Amygdala (tissue), 56 donors: ENCODE measurements at regions not wholly inside any gene's neighbourhood (a gene's known extent, or its start where the extent isn't known, plus 50 kb on each side); places are given as distances from the start of the nearest gene placed in this dataset.
"Not testable (repeated sequence)": the region's sequence is repeated elsewhere in the genome, so short reads cannot be mapped to it uniquely, and the experiment has no call there.

Source experiments
- DNase-seq, 56 donors: peaks; one replicate each; lab custom pipeline; 2025; lab: John Stamatoyannopoulos, UW

DNA sequence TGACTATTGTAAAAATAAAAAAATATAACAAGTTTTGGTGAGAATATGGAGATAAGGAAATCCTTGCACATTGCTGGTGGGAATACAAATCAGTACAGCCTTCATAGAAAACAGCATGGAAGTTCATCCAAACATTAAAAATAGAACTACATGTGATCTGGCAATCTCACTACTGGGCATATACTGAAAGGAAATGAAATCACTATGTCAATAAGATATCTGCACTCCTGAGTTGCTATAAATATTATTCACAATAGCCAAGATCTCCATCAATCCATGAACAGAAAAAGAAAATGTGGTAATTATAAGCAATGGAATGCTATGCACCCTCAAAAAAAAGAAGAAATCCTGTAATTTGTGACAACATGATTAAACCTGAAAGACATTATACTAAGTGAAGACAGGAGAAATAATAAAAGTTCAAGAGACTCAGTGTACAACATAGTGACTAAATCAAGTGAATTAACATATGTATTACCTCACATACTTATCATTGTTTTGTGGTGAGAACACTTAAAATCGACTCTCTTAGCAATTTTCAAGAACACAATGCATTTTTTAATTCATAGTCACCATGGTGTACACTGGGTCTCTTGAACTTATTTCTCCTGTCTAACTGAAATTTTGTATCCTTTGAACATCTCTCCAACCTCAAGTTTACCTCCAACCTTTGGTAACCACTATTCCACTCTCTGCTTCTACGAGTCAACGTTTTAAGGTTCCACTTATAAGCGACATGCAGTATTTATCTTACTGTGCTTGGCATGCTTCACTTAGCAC, 1703.7 kb upstream of the AGA start:
- DNase-seq, result no peak

DNA sequence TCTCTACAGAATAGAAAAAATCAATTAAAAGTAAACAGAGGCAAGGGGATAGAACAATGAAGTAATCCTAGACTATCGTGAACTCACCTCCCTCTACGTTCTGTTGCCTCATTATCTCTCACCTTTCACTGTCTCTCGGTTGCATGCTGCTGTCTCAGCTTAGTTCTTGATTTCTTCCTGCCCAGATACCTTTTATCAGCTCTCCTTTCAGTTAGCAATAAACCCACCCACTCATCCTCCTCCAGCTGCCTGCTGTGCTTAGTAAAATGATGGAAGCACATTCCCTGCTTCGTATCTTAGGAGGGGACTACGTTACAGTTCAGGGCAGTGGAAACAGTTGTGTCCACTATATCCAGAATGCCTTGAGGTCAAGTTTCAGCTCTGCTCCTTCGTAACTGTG, 1709.5 kb upstream of the AGA start:
- DNase-seq, result no peak

DNA sequence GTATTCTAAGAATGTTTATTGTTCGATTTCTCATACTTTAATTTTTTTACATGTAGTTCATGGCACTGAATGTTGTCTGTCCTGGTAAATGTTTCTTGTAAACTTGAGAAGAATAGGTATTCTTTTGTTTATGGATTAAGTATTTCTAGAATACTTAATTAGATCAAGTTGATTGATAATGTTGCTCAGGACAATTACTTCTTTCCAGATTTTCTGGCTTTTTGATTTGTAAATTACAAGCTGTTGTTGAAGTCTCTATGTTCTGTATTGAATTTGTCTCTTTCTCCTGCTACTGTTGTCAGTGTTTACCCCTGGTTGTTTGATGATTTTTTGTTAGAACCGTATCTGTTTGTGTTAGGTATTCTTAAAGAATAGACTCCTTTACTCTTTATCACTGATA, 1720.9 kb upstream of the AGA start:
- DNase-seq, result no peak

DNA sequence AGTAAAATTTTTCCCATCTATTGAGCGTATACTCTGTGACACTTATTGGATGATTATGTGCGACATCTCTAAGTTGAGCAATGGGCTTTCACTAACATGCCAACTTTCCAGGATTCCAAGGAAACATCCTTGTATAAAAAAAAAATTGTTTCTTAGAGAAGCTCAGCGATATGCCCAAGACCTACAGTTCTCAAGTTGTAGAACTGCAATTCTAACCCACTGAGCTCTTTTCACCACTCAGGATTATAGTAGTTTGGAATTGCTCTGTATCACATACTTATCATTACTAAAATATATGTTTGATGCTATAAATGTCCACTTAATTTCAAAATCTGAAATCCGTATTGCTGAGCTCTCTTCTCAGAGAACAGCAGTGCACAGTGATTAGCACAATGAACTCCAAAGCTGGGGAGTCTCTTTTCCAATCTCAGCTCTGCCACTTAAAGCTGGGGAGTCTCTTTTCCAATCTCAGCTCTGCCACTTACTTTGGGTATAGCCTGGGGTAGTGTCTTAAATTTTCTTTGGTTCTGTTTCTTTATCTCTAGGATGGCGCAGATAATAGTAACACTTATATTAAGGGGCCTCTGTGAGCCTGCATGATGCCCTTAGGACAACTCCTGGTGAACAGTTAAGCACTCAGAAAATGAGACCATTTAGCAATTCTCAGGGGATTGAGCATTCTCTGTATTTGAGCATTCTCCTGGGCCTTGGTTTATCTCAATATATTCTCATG, 1722.2 kb upstream of the AGA start:
- no peak for DNase-seq

DNA sequence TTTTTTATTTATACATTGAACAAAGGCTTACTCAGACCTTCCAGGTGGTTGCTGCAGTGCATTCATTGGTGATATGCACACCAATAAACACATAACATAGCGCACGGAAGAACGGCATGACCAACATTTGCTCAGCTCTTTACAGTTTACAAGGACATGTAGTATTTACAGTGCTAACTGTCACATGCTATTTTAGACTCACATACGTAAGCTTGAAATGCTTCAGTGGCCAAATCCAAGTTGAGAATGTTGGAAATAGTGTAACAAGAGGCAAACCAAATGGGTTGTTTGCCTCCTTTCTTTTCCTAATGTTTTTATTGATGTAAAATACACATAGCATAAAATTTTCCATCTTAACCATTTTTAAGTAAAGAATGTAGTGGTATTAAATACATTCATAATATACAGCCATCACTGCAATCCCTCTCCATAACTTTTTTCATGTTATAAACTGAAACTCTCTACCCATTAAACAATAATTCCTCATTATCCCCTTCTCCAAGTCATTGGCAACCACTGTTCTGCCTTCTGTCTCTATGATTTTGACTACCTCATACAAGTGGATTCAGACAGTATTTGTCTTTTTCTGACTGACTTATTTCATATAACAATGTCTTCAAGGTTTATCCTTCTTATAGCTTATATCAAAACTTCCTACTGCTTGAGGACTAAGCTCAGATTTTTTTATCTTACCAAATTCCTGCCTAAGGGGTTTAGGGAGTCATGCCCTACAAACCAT, 1722.9 kb upstream of the AGA start:
- DNase-seq, result no peak

DNA sequence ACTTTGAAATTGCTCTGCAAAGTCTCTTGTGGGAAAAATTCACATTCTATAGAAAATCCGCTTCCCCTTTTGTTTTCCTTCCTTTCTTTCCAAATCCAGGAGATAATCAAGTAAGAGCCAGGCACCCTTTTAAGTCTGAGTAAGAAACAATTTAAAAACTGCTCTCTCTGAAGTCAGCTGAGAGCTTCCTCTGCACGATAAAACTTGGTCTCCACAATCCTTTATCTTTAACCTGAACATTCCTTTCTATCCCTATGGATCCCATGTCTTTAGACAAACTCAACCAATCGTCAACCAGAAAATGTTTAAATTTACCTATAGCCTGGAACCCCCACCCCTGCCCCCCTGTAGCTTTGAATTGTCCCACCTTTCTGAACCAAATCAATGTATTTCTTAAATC, 1723.6 kb upstream of the AGA start:
- no peak for DNase-seq

DNA sequence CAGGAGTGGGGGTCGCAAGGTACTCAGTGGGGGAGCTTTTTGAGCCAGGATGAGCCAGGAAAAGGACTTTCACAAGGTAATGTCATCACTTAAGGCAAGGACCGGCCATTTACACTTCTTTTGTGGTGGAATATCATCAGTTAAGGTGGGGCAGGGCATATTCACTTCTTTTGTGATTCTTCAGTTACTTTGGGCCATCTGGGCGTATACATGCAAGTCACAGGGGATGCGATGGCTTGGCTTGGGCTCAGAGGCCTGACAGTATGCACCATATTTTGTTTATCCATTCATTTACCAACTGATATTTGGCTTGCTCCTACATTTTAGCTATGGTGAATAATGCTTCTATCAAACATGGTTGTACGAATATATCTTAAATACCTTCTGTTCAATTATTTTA, 1728.1 kb upstream of the AGA start:
- DNase-seq, result not testable (repeated sequence)

DNA sequence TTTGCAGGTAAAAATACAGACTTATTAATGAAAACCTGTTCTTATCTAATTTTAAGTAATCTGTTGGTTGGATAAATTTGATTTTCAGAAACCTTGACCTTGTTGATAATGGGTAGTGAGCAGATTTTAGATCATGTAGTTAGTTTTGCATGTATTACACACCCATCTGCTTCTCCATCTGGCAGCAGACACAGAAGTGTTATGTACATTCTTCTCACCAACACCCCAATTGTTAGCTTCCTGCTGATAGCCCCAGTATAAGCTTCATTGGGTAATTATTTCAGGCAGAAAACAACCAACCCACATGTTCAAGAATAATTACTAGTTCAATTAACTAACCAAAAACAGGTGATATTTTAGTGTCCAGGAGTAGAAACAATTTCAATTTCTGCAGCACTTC, 1740.5 kb upstream of the AGA start:
- peak in 1 of 56 donors; percentile 16 for DNase-seq

DNA sequence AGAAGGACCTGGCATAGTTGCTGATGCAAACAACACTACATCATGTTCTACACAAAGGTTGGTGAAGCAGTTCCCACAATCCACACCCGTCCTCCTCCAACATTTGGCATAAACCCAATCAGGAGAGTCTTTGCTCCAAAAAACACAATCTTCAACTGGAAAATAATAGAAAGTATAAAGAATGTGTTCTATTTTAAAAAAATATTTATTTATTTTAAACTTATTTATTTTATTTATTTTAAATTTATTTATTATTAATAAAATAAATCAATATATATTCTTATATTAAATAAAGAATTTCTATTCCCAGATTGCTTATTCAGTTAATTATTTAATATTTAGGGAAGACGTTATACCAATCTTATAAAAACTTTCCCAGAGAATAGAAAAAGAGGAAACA, 1753.7 kb upstream of the AGA start:
- no peak for DNase-seq

DNA sequence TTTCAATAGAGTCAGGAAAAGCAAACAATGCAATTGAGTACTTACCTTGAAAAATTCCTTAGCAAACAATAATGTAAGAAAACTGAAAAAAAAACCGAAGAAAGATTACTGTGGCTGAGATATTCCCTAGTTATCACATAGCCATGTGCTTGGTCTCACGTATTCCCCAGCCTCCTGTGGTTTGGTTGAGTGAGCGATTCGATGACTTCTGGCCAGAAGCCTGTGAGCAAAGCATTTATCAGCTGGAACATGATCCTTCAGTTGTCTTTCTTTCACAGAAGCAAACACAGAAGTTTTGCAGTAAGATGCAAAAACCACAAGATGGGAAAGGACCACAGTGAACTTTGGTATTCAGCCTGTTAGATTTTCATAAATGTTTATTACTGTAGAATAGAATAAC, 1754.3 kb upstream of the AGA start:
- no peak for DNase-seq

DNA sequence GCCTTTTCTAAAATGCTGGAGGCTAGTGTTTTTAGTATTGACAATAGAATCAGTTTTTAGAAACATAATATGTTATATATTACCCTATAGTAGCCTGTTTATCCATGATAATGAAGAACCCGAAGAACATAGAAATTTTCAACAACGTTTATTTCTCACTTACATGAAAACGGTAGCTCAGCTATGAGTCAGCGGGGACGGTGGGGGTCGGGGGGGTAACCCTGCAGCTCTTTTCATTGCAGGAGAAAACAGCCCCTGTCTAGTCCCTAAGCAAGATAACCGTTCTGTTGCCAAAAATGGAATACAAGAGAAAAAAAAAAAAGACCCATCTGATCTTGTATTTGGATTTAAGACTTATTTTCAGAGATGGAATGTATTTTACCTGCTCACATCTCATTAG, 1758.4 kb upstream of the AGA start:
- DNase-seq, result no peak

DNA sequence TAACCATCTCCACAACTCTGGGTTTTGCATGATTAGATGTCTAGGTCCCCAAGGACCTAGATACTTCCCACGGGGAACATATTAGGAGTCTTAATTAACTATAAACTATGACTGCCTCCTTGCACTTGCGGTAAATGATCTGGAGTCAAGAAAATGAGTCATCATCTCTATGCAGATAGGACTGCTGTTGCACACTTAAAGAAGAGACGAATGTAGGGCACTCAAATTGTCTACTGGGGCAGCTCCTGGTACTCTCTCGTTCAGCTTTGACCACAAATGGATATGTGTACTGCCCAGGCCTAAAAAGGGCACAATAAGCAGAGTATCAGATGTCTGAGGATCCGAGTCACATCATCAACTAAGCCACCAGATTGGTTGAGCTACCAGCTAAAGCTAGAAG, 1783.4 kb upstream of the AGA start:
- DNase-seq, result no peak

DNA sequence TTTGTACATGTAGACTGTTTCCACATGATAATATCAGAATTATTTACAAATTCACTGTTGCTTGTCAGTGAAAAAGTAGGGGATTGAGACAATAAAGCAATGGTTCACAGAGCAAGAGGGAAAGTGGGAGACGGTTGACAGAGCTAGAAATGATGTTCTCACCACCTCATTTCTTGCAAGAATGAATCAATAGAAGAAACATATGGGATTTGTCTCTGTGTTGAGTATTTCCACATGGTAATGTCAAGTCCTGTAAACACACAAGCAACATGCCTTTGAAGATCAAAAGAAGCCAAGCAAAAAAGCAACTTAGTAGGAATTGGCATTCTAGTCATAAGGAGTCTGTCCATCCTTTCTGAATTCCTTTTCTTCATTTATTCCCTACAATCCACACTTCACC, 1806.6 kb upstream of the AGA start:
- DNase-seq, result no peak

DNA sequence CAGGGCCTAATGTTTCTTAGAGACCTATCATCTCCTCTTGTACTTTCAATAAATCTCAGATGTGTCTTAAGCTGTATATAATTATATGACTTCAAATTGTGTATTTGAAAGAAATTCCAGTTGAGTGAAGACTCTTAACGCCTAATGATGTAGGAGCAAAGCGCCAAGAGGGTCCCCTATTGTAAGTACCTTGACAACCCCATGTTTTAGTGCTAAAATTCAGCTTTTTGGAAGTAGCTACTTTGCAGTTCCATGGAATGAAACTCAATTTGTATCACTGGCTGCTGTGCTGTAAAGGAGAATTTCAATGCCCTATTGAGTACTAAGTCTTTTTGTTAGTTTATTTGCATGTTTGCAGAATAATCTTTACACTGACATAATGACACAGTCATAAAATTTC, 1826.6 kb upstream of the AGA start:
- peak in 1 of 56 donors; percentile 1 for DNase-seq

DNA sequence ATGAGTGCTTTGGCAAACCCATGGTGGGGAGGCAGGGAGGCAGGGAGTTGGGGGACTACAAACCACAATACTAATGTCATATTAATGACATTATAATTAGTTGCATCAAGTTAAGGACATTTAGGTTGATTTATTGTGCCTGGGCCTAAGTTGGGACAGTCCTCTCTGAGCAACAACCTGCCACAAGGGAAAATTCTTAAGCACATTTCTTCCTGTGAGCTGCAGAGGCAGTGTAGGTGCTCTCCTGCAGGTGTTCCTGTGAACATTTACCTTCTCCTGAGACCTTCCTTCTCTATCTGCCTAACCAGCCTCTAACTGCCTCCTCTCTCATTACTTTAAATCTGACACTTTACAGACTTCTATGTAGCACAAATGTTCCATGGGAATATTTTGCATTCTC, 1830.0 kb upstream of the AGA start:
- no peak for DNase-seq

DNA sequence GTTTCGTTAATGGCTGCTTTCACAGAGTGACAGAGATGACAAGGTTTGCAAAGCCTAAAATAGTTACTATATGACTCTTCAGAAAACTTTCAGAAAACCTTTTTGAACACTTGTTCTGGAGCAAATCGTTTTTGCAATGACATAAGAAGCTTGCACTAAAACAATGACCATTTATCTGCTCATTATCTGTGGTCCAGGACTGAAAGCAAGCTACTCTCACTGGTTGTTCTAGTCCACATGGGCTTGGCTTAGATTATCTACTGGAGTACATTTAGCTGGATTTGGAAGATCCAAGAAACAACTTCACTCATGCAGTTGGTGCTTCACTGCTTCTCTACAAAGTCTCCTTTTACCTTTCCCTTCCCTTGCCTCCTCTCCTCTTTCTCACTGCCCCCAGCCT, 1836.4 kb upstream of the AGA start:
- DNase-seq, result no peak

DNA sequence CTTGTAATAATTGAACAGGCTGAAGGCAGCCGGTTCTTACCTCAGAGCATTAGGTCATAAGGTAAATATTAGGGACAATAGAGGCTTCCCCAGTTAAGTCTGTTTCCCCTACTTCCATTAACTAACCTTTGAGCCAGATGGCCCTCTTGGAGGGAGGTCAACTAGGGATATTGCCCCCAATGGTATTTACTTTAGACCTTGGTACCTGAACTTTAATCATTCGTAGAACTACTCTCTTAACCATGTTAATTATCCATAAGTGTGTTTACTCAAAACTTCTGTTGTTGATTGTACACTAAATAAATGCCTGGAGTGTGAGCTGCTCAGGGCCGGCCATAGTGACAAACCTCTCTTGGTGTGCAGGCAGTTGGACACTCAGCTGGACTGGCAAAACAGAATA, 1843.5 kb upstream of the AGA start:
- DNase-seq, result no peak

DNA sequence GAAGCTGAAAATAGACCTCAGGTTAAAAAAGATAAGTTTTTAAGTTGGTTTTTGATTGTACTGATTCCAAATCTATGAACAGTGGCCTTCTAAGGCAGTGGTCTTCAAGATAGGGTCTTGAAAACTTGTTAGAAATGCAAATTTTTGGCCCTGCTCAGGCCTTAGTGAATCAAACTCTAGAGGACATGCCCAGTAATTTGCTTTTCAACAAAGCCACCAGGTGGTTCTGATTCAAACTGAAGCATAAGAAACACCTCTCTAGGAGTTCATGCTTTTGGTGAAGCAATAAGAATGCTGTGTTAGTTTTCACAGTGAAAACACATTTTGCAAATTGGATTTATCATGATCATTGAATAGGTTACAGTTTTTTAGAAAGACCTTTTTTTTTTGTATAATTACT, 1849.4 kb upstream of the AGA start:
- no peak for DNase-seq

DNA sequence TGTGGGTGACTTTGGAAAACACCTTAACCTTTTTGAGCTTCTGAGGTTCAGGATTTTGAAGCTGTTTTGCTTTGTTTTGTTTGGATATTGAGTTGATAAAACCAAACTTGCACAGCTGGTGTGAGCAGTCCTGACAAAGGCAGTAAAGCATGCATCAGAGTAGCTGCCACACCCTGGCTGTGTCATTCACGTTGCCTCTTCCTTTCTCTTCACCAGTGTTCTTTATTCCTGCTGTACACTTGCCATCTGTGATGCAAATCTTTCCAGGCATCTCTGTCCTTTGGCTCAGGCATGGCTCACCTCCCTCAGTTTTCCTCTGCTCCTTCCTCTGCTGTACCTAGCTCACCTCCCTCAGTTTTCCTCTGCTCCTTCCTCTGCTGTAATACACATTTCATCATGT, 1850.2 kb upstream of the AGA start:
- no peak for DNase-seq

DNA sequence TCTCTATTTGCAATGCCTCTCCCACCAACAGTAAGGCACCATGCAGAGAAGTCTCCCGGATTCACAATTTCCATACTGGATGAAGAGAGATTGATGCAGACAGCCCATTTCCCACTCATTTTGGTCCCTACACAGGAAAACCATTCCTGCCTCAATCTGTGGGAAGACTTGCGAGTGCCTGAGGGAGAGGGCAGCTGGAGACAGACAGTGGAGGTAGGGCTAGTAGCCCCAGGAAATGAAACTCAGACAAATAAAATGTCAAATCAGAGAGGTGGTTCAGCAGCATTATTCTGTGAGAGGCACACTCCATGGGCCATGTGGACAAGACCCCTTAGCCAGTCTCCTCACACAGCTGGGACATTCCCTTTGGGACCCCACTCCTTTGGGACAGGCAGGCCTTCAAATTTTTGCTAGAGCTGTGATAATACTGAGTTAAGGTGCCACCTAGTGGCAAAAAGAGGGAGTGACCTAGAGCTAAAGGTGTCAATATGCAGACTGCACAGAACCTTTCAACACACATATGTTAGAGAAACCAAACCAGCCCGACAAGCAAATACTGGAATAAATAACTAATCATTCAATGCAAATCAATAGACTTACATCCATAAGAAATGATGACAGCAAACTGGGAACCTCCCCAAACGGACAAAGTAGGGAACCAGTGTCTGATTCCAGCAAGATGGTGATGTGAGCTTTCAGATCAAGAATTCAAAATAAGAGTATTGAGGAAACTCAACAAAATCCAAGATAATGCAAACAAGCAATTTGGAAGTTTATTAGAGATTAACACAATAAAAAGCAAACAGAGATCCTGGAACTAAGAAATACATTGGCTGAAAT, 1865.3 kb upstream of the AGA start:
- peak in 1 of 56 donors; percentile 1 for DNase-seq

DNA sequence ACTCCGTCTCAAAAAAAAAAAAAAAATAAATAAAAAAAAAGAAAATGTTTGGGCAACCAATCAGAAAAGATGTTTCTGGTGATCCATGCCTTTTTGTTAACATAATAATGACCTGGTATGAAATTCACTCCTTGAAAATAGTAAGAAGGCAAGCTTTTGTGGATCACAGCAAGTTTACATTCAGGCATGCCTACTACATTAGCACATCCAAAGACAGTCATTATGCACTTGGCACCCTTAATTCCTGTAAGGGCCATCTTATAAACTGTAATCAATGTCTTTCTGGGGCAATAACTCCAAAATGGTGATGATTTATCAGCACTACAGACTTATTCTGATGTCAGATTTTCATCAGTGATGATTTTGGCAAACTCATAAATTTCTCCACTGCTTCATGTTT, 1871.6 kb upstream of the AGA start:
- DNase-seq, result no peak
